KMS-11 (cell line): ENCODE measurements at regions not wholly inside any gene's neighbourhood (a gene's known extent, or its start where the extent isn't known, plus 50 kb on each side); places are given as distances from the start of the nearest gene placed in this dataset.

ENCODE experiments used
- H2AFZ ChIP-seq: fragments of 200-600 bp; sonication (generic); 2 replicates; pipeline ENCODE4 v1.6.1; 2016; ENCODE audit warnings: antibody characterized with exemption, mixed run types, low read depth
- H3K27ac ChIP-seq: fragments of 200-600 bp; sonication (generic); 2 replicates; pipeline ENCODE4 v1.6.1; 2016; ENCODE audit warnings: mild to moderate bottlenecking, mixed run types
- H3K27me3 ChIP-seq: fragments of 200-600 bp; sonication (generic); 2 replicates; pipeline ENCODE4 v1.6.1; 2017; ENCODE audit warnings: mild to moderate bottlenecking, low read depth, mixed run types, moderate library complexity; ENCODE audit not compliant: insufficient read depth
- H3K36me3 ChIP-seq: fragments of 200-600 bp; sonication (generic); 2 replicates; pipeline ENCODE4 v1.6.1; 2017; ENCODE audit warnings: mild to moderate bottlenecking, mixed run types; ENCODE audit not compliant: insufficient read depth
- H3K4me1 ChIP-seq: fragments of 200-600 bp; sonication (generic); 2 replicates; pipeline ENCODE4 v1.6.1; 2016; ENCODE audit warnings: mild to moderate bottlenecking, low read depth, mixed run types; ENCODE audit not compliant: poor library complexity, severe bottlenecking
- H3K4me2 ChIP-seq: fragments of 200-600 bp; sonication (generic); 2 replicates; pipeline ENCODE4 v1.7.0; 2016; ENCODE audit warnings: mild to moderate bottlenecking, mixed run types
- H3K4me3 ChIP-seq: fragments of 200-600 bp; sonication (generic); IDR thresholded peaks from 2 replicates; pipeline ENCODE4 v1.6.1; 2017; ENCODE audit warnings: low read depth, low read length, mixed read lengths; ENCODE audit not compliant: insufficient read depth
- H3K79me2 ChIP-seq: fragments of 200-600 bp; sonication (generic); 2 replicates; pipeline ENCODE4 v1.6.1; 2016; ENCODE audit warnings: low read depth, mixed run types; ENCODE audit not compliant: insufficient read depth
- H3K9ac ChIP-seq: fragments of 200-600 bp; sonication (generic); 2 replicates; pipeline ENCODE4 v1.6.1; 2016; ENCODE audit warnings: mild to moderate bottlenecking, mixed run types
- H4K20me1 ChIP-seq: fragments of 200-600 bp; sonication (generic); 2 replicates; pipeline ENCODE4 v1.6.1; 2016; ENCODE audit warnings: mild to moderate bottlenecking, mixed run types; ENCODE audit not compliant: insufficient read depth
- TF ChIP-seq, protein P1 (sequence below): fragments of 200-600 bp; sonication (generic); conservative IDR thresholded peaks from 2 replicates; pipeline ENCODE4 v1.6.1; 2017; ENCODE audit warnings: low read depth, mild to moderate bottlenecking, antibody characterized with exemption, low read length, moderate library complexity, mixed read lengths

DNA sequence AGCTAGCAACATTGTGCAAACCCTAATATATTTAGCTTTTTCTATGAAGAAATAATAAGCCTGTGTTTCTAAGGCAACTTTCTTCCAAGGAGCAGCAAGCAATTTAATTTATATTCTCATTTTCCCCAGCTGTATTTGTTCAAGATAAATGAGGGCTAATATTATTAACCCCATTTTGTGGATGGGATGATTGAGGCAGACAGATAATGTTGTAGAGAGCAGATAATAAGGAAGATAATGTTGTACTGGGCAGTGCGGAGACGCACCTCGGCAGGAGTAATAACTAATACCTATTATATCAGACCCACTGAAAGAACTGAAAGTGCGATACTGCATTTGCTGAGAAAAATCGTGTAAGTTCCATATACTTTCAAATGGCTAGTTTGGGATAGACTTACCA lies 344.1 kb upstream of the FANCL start:
- H3K4me2 ChIP-seq, result no peak overlapping the region
- H3K9ac ChIP-seq, result no peak overlapping the region
- H3K4me1 ChIP-seq, result no peaks in the 10 kb centered on the region
- H3K27me3 ChIP-seq, result no peaks in the 10 kb centered on the region
- no peak overlapping the region for H3K27ac ChIP-seq
- no peaks in the 10 kb centered on the region for H3K36me3 ChIP-seq
- no peak overlapping the region for H2AFZ ChIP-seq
- TF ChIP-seq, protein P1, sequence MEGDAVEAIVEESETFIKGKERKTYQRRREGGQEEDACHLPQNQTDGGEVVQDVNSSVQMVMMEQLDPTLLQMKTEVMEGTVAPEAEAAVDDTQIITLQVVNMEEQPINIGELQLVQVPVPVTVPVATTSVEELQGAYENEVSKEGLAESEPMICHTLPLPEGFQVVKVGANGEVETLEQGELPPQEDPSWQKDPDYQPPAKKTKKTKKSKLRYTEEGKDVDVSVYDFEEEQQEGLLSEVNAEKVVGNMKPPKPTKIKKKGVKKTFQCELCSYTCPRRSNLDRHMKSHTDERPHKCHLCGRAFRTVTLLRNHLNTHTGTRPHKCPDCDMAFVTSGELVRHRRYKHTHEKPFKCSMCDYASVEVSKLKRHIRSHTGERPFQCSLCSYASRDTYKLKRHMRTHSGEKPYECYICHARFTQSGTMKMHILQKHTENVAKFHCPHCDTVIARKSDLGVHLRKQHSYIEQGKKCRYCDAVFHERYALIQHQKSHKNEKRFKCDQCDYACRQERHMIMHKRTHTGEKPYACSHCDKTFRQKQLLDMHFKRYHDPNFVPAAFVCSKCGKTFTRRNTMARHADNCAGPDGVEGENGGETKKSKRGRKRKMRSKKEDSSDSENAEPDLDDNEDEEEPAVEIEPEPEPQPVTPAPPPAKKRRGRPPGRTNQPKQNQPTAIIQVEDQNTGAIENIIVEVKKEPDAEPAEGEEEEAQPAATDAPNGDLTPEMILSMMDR, result no peak
- H3K79me2 ChIP-seq, result no peaks in the 10 kb centered on the region
- no peaks in the 10 kb centered on the region for H4K20me1 ChIP-seq
- H3K4me3 ChIP-seq, result no peak overlapping the region

DNA sequence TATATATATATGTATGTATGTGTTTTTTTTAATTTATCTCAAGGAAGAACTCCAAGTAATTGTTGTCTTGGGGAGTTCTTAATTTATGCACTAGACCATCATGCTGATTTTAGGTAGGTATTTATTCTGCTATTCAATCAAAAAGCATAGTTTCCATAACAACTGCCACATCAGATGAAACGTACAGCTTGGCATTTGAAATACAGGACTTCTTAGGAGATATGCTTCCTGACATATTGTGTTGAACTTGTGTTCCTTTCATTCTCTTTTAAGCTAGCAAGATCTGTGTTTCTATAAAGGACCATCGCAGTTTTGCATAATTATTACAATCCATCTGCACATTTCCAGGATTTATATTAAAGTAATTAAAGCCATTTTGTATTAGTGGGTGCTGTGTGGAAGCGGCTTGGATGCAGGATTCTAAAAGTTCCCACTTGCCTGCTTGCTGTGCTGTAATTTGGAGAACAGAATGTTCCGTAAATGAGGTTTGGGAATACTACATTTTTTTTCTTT lies 343.5 kb upstream of the FANCL start:
- no peaks in the 10 kb centered on the region for H3K27me3 ChIP-seq
- no peak overlapping the region for H2AFZ ChIP-seq
- no peaks in the 10 kb centered on the region for H3K79me2 ChIP-seq
- no peaks in the 10 kb centered on the region for H3K4me1 ChIP-seq
- no peaks in the 10 kb centered on the region for H3K36me3 ChIP-seq
- H4K20me1 ChIP-seq, result no peaks in the 10 kb centered on the region
- H3K27ac ChIP-seq, result no peak overlapping the region
- H3K9ac ChIP-seq, result no peak overlapping the region
- H3K4me2 ChIP-seq, result no peak overlapping the region
- TF ChIP-seq, protein P1, result no peak
- no peak overlapping the region for H3K4me3 ChIP-seq

DNA sequence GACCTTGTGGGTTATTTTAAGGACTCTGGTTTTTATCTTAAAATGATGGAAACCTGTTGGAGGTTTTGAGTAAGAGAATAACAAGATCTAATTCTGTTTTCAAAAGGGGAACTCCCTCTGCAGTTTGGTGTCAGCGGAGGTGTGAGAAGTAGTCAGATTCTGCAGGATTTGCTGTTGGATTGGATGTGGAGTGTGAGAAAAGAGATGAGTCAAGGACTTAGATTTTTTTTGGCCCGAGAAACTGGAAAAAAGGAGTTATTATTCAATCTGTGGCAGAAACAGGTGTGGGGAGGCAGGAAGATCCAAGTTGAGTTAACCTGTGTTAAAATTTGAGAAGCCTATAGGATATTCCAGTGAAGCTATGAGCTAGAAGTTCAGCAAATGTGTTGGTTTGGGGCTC lies 337.2 kb upstream of the FANCL start:
- Histone ChIP-seq H3K4me1 (no peaks in the 10 kb centered on the region), H3K27ac (no peak overlapping the region), H4K20me1 (no peaks in the 10 kb centered on the region), H3K4me2 (no peak overlapping the region), H3K36me3 (no peaks in the 10 kb centered on the region), H3K9ac (no peak overlapping the region), H3K4me3 (no peak overlapping the region), H2AFZ (no peak overlapping the region), H3K79me2 (no peaks in the 10 kb centered on the region), H3K27me3 (no peaks in the 10 kb centered on the region)
- TF ChIP-seq, protein P1, result no peak

DNA sequence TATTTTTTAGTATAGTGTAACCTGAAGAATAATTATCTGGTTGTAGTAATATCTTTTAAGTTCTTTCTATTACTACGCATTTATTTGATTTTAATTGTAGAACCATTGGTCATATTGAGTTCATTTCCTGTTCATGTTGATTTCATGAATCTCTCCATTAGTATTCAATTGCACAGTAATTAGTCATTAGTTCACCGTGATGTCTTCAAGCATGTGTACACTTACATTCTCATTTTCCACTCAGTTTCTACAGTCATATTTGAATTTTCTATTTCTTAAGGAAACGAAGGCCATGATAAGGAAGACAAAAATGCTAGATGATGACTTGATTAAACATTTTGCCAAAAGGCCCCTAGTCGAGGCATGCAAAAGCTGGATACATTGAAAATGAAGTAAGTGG lies 333.7 kb upstream of the FANCL start:
- no peak overlapping the region for H3K9ac ChIP-seq
- no peak overlapping the region for H3K4me3 ChIP-seq
- no peaks in the 10 kb centered on the region for H3K27me3 ChIP-seq
- no peak overlapping the region for H3K4me2 ChIP-seq
- peaks cover 14% of the 10 kb centered on the region for H3K4me1 ChIP-seq
- TF ChIP-seq, protein P1, result no peak
- H3K27ac ChIP-seq, result no peak overlapping the region
- H4K20me1 ChIP-seq, result no peaks in the 10 kb centered on the region
- no peak overlapping the region for H2AFZ ChIP-seq
- H3K36me3 ChIP-seq, result no peaks in the 10 kb centered on the region
- H3K79me2 ChIP-seq, result no peaks in the 10 kb centered on the region
